ENCODE measurements at regions not wholly inside any gene's neighbourhood (a gene's known extent, or its start where the extent isn't known, plus 50 kb on each side); places are given as distances from the start of the nearest gene placed in this dataset.

GRCh38 chr12:93078059-93078458 lies 149.0 kb upstream of the EEA1 start:
- Histone ChIP-seq H3K79me2 (ENCODE audit: low read depth) (no peaks in the 10 kb centered on the region), H3K4me1 (replicated peaks; ENCODE audit: insufficient read depth) (peaks cover 25% of the 10 kb centered on the region), H3K9me3 (ENCODE audit: insufficient read depth, low read depth) (no peaks in the 10 kb centered on the region), H3K27me3 (ENCODE audit: insufficient read depth, low read depth) (no peaks in the 10 kb centered on the region), H3K36me3 (ENCODE audit: low read depth) (no peaks in the 10 kb centered on the region), H3K4me2 (no peak overlapping the region), H3K9me2 (ENCODE audit: insufficient read depth) (no peaks in the 10 kb centered on the region), H3K4me3 (no peak overlapping the region), H3K27ac (no peak overlapping the region), H3F3A (ENCODE audit: insufficient read depth, low read depth) (peaks cover 11% of the 10 kb centered on the region), H4K20me1 (ENCODE audit: insufficient read depth) (no peaks in the 10 kb centered on the region), H2AFZ (no peak overlapping the region)
- DNase-seq, result no peak
- ChIA-PET CTCF (no interaction called here), POLR2A (ENCODE audit: unreplicated experiment) (interaction anchor here (0.6 kb wide), 1 partner anchor 57 kb away, joined by 3 read pairs; no protein-coding TSS in a partner anchor)
- TF ChIP-seq CTCF (conservative IDR thresholded peaks at IDR 0.05) (no peak), EZH2 (IDR thresholded peaks at IDR 0.05; ENCODE audit: low read depth) (no peak)
- no TSS peak for BruUV-seq (replicated peaks)
- intact Hi-C loops (cut with micrococcal nuclease; ENCODE audit: unreplicated experiment), result no loop called here

GRCh38 chr12:93078577-93078976 lies 149.5 kb upstream of the EEA1 start:
- Histone ChIP-seq H3K4me3 (no peak overlapping the region), H3F3A (ENCODE audit: insufficient read depth, low read depth) (peaks cover 11% of the 10 kb centered on the region), H2AFZ (no peak overlapping the region), H4K20me1 (ENCODE audit: insufficient read depth) (no peaks in the 10 kb centered on the region), H3K36me3 (ENCODE audit: low read depth) (no peaks in the 10 kb centered on the region), H3K4me1 (replicated peaks; ENCODE audit: insufficient read depth) (peaks cover 25% of the 10 kb centered on the region), H3K9me3 (ENCODE audit: insufficient read depth, low read depth) (no peaks in the 10 kb centered on the region), H3K27me3 (ENCODE audit: insufficient read depth, low read depth) (no peaks in the 10 kb centered on the region), H3K79me2 (ENCODE audit: low read depth) (no peaks in the 10 kb centered on the region), H3K27ac (no peak overlapping the region), H3K4me2 (no peak overlapping the region), H3K9me2 (ENCODE audit: insufficient read depth) (no peaks in the 10 kb centered on the region)
- no peak for TF ChIP-seq EZH2 (IDR thresholded peaks at IDR 0.05; ENCODE audit: low read depth)
- TF ChIP-seq CTCF (conservative IDR thresholded peaks at IDR 0.05), result no peak
- ChIA-PET CTCF (no interaction called here), POLR2A (ENCODE audit: unreplicated experiment) (interaction anchor here (0.6 kb wide), 1 partner anchor 58 kb away, joined by 3 read pairs; no protein-coding TSS in a partner anchor)
- BruUV-seq (replicated peaks), result no TSS peak
- intact Hi-C loops (cut with micrococcal nuclease; ENCODE audit: unreplicated experiment), result no loop called here
- DNase-seq, result no peak

- Histone ChIP-seq H3K36me3 (ENCODE audit: low read depth) (no peaks in the 10 kb centered on the region), H3K9me3 (ENCODE audit: insufficient read depth, low read depth) (no peaks in the 10 kb centered on the region), H2AFZ (no peak overlapping the region), H4K20me1 (ENCODE audit: insufficient read depth) (no peaks in the 10 kb centered on the region), H3K4me2 (no peak overlapping the region), H3K4me1 (replicated peaks; ENCODE audit: insufficient read depth) (peaks cover 25% of the 10 kb centered on the region), H3K9me2 (ENCODE audit: insufficient read depth) (no peaks in the 10 kb centered on the region), H3K27ac (no peak overlapping the region), H3K27me3 (ENCODE audit: insufficient read depth, low read depth) (no peaks in the 10 kb centered on the region), H3F3A (ENCODE audit: insufficient read depth, low read depth) (peaks cover 11% of the 10 kb centered on the region), H3K79me2 (ENCODE audit: low read depth) (no peaks in the 10 kb centered on the region), H3K4me3 (no peak overlapping the region)
- intact Hi-C loops (cut with micrococcal nuclease; ENCODE audit: unreplicated experiment), result no loop called here
- BruUV-seq (replicated peaks), result no TSS peak
- POLR2A ChIA-PET (ENCODE audit: unreplicated experiment), result no interaction called here
- CTCF ChIA-PET, result no interaction called here
- no peak for DNase-seq
- no peak for TF ChIP-seq EZH2 (IDR thresholded peaks at IDR 0.05; ENCODE audit: low read depth)
- no peak for TF ChIP-seq CTCF (conservative IDR thresholded peaks at IDR 0.05)
These were observed 150.2 kb upstream of the EEA1 start for GRCh38 chr12:93079271-93079670.
